GM21360 (cell line): ENCODE measurements at regions not wholly inside any gene's neighbourhood (a gene's known extent, or its start where the extent isn't known, plus 50 kb on each side); places are given as distances from the start of the nearest gene placed in this dataset.

ENCODE experiments used
- ATAC-seq: cut with Tn5 transposase; IDR thresholded peaks from one replicate; pipeline ENCODE4 v1.9.1; 2021; ENCODE audit warnings: mild to moderate bottlenecking, moderate library complexity; ENCODE audit not compliant: unreplicated experiment

DNA sequence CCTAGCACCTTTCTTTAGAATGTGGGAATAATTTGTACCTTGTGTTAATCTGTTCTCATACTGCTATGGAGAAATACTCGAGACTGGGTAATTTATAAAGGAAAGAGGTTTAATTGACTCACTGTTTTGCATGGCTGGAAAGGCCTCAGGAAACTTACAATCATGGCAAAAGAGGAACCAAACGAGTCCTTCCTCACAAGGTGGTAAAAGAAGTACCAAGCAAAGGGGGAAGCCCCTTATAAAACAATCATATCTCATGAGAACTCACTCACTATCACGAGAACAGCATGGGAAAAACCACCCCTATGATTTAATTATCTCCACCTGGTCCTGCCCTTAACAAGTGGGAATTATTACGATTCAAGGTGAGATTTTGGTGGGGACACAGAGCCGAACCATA, 127.1 kb upstream of the ANO3 start:
- ATAC-seq = no peak

- no peak for ATAC-seq
These were observed 112.5 kb upstream of the ANO3 start for GRCh38 chr11:26219183-26220117.

DNA sequence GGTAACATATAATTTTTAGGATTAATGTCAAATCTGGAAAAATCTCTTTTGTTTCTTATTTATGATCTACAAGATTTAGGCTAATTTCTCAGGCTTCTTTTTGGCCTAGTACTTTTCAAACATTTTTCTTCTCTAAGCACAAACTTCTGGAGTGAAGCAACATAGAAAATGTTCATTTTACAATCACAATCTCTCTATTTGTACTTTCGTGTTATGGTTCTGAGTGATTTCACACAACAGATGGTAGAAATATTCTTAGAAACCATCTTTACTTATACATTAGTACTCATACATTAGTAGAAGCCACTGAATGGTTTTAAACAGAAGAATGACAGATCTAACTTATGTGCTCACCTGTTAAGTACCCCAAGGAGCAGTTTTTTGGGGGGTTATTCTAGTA, 106.3 kb upstream of the ANO3 start:
- no peak for ATAC-seq

DNA sequence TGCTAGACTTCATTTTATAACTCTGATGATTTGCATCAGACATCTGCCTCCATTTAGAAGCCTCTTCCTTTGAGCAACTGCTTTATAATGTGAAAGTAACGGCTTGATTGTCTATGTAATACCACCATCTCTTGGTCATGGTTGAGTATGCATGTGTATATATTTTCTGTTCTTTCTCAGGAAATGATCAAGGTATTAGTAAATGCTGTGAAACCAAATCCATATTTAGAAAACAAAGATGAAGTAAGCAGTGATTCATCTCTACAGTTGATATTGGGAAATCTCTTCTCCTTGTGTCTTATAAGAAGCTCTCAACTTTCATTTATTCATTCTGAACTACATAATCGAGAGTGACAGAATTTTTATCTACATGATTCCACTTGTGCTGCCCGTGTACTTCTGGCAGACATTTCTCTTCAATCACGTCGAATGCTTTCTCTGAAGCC, 104.6 kb upstream of the ANO3 start:
- peak; percentile 89 for ATAC-seq

GRCh38 chr11:26227883-26228502, 103.9 kb upstream of the ANO3 start:
- no peak for ATAC-seq

DNA sequence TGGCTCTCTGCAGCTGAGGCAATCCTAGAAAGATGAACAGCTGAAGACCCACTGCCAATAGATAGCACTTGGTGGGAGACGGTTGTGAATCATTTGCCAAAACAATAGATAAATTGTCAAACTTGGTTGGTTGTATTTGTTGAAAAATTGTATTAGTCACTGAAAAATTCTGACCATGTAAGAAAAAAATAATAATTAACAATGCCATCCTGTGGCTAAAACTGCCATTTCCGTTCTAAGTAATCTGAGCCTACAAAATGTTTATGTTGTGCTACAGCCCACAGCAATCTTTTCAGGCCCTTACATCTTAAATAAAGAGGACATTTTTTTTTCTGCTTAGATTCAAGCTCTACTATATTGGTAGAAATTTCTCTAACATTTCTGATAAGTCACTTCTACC, 103.2 kb upstream of the ANO3 start:
- no peak for ATAC-seq

DNA sequence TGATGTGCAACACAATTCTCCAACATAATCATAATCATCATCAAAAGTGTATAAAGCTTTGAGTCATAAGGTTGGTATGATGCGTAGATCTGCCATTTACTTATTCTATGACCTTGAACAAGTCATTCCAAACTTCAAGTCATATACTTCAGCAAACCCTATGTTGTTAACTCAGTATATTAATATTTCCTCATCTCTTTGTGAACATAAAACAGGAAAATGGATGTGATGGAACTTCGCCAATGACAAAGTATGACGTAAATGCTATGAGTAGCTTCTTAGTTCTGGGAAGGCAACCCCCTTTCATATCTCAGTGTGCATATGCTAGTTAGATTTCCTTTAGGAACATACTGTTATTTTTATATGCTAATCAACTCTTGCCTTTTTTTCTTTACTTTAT, 102.7 kb upstream of the ANO3 start:
- no peak for ATAC-seq

DNA sequence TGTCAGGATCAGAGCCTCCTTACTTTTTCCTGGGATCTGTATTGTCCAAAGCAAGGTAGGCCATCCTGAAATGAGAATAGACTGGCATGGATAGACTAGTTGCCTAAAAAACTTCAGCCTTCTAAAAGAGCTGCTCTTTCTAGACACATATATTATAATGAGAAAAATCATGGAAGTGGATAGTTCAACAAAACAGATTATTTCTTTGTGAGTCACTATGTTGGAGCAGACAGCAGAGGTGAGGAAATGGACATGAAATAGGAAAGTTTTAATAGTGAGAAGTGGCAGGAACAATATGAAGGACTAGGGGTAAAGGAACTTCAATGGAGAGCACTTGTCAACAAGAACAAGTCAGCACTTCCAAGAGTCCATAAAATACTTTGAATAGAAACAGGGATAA, 101.9 kb upstream of the ANO3 start:
- ATAC-seq = no peak

DNA sequence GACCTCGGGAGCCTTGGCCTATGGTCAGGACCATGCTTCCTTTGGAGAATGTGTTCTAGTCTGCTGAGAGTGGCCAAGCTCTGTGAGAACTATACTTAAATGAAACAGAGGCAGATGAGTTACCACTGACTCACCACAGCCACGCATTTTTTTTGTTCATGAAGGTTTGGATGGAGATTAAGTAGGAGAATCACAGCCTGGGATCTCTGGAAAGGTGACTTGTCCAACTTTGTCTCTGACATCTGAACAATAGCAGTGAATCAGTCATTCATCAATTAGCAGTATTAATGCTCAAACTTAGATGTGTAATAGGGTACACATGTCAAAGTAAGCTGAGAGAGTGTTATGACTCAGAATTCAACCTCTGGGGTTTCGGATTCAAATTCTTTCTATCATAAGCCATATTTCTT, 100.7 kb upstream of the ANO3 start:
- peak; percentile 40 for ATAC-seq

DNA sequence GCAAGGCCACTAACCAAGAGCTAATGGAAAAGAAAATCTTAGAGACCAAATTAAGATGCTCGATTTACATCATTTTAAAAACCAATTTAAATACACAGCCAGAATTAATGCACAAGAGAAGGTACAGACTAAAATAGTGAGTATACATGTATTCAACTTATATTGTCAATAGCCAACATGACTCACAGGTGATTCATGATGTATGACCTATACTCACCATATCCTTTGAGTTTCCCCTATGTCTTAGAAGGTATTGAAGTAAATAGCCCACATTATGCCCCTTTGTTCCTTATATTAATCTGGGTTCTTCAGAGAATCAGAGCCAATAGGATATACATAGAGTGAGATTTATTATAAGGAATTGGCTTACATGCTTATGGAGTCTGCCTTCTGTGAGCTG, 97.5 kb upstream of the ANO3 start:
- no peak for ATAC-seq

DNA sequence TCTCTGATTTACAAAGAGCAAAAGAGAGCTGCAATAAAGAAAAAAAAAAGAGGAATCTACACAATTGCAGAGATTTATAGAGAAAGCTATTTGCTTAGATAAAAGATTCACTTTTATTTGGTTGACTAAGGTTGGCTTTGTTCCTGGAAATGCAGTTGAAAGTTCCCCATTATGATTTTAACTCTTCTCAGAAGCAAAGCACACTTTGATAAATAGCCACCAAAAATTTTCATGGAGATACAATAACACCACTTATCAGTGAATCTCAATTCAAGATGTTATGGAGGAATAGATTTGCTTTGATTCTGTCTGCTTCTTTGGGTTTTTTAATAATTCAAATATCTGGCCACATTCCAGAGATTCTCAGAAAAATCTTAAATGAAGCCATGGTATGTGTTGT, 88.5 kb upstream of the ANO3 start:
- no peak for ATAC-seq

DNA sequence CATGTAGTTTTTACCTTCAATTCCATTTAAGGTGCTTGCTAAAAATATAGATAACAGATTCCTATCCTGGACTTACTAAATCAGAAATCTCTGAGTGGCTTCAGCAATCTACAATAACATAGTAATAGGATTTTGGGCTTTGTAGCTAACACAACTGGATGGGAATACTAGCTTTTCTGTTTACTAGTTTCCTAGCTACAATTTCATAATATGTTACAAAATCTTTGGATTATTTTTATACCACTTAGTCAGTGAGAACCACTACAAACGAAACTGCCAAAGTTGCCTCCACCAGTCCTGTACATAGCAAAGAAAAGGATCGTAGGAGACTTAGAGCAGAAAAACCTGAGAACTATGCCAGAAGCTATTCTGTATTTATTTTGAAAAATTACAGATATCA, 87.7 kb upstream of the ANO3 start:
- no peak for ATAC-seq

DNA sequence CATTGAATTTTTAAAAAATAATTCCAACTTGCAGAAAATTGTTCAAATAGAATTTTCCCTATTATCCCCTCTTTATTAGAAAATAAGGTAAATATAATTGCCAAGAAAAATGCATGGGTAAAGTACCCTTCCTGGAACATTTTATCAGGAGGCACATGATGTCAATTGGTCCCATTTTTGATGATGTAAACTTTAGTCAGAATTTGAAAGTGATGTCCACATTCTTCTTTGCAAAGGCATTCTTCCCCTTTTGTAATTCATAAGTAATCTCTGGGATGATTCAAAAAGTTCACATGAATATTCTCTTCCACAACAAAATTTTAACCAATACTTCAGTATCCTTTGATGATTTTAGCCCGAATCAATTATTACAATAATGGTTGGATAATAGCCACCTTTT, 86.9 kb upstream of the ANO3 start:
- ATAC-seq = no peak

DNA sequence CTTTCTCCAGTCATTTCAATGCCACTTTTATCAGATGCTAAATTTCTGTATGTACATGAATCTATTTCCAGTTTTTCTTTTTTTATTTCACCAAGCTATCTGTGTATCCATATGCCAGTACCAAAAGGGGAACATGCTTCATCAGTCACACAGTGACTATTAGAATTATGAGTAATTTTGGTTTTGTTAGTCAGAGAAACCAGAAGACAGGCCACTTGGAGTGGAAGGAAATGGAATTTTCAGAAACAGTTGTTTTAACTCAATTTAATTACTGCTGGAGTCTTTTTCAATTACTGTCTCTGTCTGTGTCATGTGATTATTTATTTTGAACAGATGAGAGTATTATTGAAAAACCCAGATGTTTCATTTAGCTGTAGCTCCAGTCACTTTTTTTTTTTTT, 84.6 kb upstream of the ANO3 start:
- ATAC-seq = no peak

- no peak for ATAC-seq
These were observed 83.3 kb upstream of the ANO3 start for GRCh38 chr11:26248661-26249060.

GRCh38 chr11:26254378-26254777, 77.6 kb upstream of the ANO3 start:
- no peak for ATAC-seq

DNA sequence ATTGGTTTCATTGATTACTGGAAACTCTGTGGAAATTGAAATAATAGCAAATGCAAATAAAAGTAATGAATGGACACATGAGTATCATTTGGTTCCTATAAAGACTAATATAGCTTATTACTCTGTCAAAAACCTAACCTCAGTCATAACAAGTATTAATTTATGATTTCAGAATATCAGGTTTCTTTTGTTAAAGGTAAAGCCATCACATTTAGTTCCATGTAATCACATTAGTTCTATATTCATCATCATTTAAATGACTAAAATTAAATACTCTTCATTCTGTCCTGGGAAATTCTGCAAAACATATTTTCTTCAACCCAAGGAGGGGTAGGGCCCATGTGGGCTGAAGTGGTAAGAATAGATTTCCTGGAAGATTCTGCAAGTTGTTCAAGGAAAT, 68.2 kb upstream of the ANO3 start:
- ATAC-seq = no peak

- ATAC-seq = no peak
These were observed 67.7 kb upstream of the ANO3 start for GRCh38 chr11:26264266-26264665.

GRCh38 chr11:26268980-26269660, 62.8 kb upstream of the ANO3 start:
- no peak for ATAC-seq

DNA sequence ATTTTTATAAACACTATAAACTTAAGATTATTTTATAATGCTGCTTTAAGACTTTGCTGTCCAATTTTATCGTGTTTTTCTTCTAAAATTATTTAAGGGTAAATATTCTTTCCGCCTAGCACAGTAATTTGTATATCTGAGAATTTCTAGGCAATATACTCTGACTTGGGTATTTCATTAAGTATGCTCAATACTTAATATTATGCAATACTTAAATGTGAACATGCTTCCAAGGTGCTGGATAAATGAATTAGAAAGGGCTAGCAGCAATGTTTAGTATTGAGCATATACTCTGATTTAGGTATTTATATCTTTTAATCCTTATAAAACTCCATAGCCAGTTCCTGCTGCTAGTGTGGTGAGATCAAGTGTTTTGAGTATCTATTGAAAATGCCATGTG, 60.3 kb upstream of the ANO3 start:
- no peak for ATAC-seq

GRCh38 chr11:26276798-26277424, 55.0 kb upstream of the ANO3 start:
- peak; percentile 89 for ATAC-seq
